HepG2 (cell line): ENCODE measurements at regions not wholly inside any gene's neighbourhood (a gene's known extent, or its start where the extent isn't known, plus 50 kb on each side); places are given as distances from the start of the nearest gene placed in this dataset.

Experiments used
- ASH2L ChIP-seq: fragments of 300-600, 200-600 bp; sonication (generic); IDR thresholded peaks from 2 replicates; pipeline ENCODE4 v1.7.0; 2017; ENCODE audit warnings: low read depth, mild to moderate bottlenecking, moderate library complexity, mixed read lengths, low read length; ENCODE audit not compliant: insufficient read length
- FOSL2 ChIP-seq: sonication (generic); formaldehyde crosslinking; IDR thresholded peaks from 2 replicates; pipeline ENCODE4 v1.4.0; 2020; ENCODE audit warnings: missing genetic modification reagents
- KAT7 ChIP-seq: IDR thresholded peaks from 2 replicates; pipeline ENCODE4 v1.6.1; 2018; ENCODE audit warnings: borderline replicate concordance, missing compliant biosample characterization
- KDM4B ChIP-seq: sonication (generic); formaldehyde crosslinking; IDR thresholded peaks from 2 replicates; pipeline ENCODE4 v1.4.0; 2020; ENCODE audit warnings: missing genetic modification reagents
- KLF11 ChIP-seq: IDR thresholded peaks from 2 replicates; pipeline ENCODE4 v1.6.1; 2016; ENCODE audit warnings: missing compliant biosample characterization
- POLR2A ChIP-seq, 2 experiments: IDR thresholded peaks; 2 replicates each; pipeline ENCODE4 v1.6.1; 2011; ENCODE audit warnings: low read depth in 2 of 2, low read length in 2 of 2, mild to moderate bottlenecking in 1 of 2, moderate library complexity in 1 of 2; ENCODE audit not compliant: insufficient read depth in 1 of 2
- ZFP62 ChIP-seq: sonication (generic); formaldehyde crosslinking; IDR thresholded peaks from 2 replicates; pipeline ENCODE4 v1.4.0; 2020; ENCODE audit warnings: missing genetic modification reagents

- TF ChIP-seq POLR2A (IDR thresholded peaks at IDR 0.05; ENCODE audit: insufficient read depth in 1 of 2, low read depth in 2 of 2, low read length in 2 of 2), result no peak
- no peak for TF ChIP-seq ZFP62 (CRISPR knock-in tag)
- no peak for TF ChIP-seq ASH2L
- no peak for TF ChIP-seq FOSL2 (CRISPR knock-in tag)
- TF ChIP-seq KLF11 (CRISPR knock-in tag), result no peak
- no peak for TF ChIP-seq KAT7 (CRISPR knock-in tag)
- no peak for TF ChIP-seq KDM4B (CRISPR knock-in tag)
These were observed 137.4 kb upstream of the SGK1 start for GRCh38 chr6:134455319-134455718.
